Calu3 (cell line): ENCODE measurements at regions not wholly inside any gene's neighbourhood (a gene's known extent, or its start where the extent isn't known, plus 50 kb on each side); places are given as distances from the start of the nearest gene placed in this dataset.

Experiments used
- BruUV-seq: library from RNA; stranded (reverse); fragments of 400-500 nt; replicated peaks from 2 replicates; lab custom pipeline; 2021; lab: Mats Ljungman, UMichigan
- CTCF ChIA-PET: fragments of 300-600 bp; sonication (Branson Sonifier 250); formaldehyde crosslinking; loops from one replicate; lab custom pipeline; 2022; ENCODE audit warnings: antibody characterized with exemption; lab: Charles Lee
- DNase-seq: peaks from one replicate; pipeline ENCODE4 v3.0.0; 2022
- H3K27ac Mint-ChIP-seq: one replicate; pipeline ENCODE4 v1.8.0; 2022; ENCODE audit warnings: mixed read lengths; ENCODE audit not compliant: unreplicated experiment
- H3K27me3 Mint-ChIP-seq: one replicate; pipeline ENCODE4 v1.8.0; 2022; ENCODE audit warnings: mixed read lengths; ENCODE audit not compliant: unreplicated experiment
- H3K36me3 Mint-ChIP-seq: one replicate; pipeline ENCODE4 v1.8.0; 2022; ENCODE audit warnings: mild to moderate bottlenecking, moderate library complexity, mixed read lengths; ENCODE audit not compliant: insufficient read depth, unreplicated experiment
- H3K4me1 Mint-ChIP-seq: one replicate; pipeline ENCODE4 v1.8.0; 2022; ENCODE audit warnings: mild to moderate bottlenecking, low read depth, mixed read lengths; ENCODE audit not compliant: unreplicated experiment
- H3K4me3 Mint-ChIP-seq: one replicate; pipeline ENCODE4 v1.8.0; 2022; ENCODE audit warnings: mild to moderate bottlenecking, low read depth, moderate library complexity, mixed read lengths; ENCODE audit not compliant: unreplicated experiment
- H3K9me3 Mint-ChIP-seq: one replicate; pipeline ENCODE4 v1.8.0; 2022; ENCODE audit warnings: low read depth, mixed read lengths; ENCODE audit not compliant: unreplicated experiment
- CTCF ChIP-seq: fragments of 200-600 bp; IDR thresholded peaks from one replicate; pipeline ENCODE4 v1.8.0; 2022; ENCODE audit warnings: antibody characterized with exemption; ENCODE audit not compliant: unreplicated experiment
- intact Hi-C: fragments of 100-400 bp; cut with micrococcal nuclease; formaldehyde crosslinking; loops from one replicate; pipeline ENCODE4 v1.10.0; 2022; ENCODE audit not compliant: unreplicated experiment

- intact Hi-C loops: no loop called here
- H3K36me3 Mint-ChIP-seq: no peaks in the 10 kb centered on the region
- BruUV-seq: no TSS peak
- no peak for DNase-seq
- CTCF ChIA-PET: no interaction called here
- no peaks in the 10 kb centered on the region for H3K4me1 Mint-ChIP-seq
- peaks cover 24% of the 10 kb centered on the region for H3K9me3 Mint-ChIP-seq
- H3K4me3 Mint-ChIP-seq: no peak overlapping the region
- TF ChIP-seq CTCF: no peak
- H3K27ac Mint-ChIP-seq: no peak overlapping the region
- H3K27me3 Mint-ChIP-seq: no peaks in the 10 kb centered on the region
These were observed 389.5 kb downstream of the KIF4B start for GRCh38 chr5:155402927-155403640.

GRCh38 chr5:155406815-155407214 lies 393.3 kb downstream of the KIF4B start:
- CTCF ChIA-PET: no interaction called here

GRCh38 chr5:155408465-155408864 lies 394.9 kb downstream of the KIF4B start:
- CTCF ChIA-PET: no interaction called here

More at GRCh38 chr5:155406815-155407214, 393.3 kb downstream of the KIF4B start:
- TF ChIP-seq CTCF: no peak
- peaks cover 21% of the 10 kb centered on the region for H3K9me3 Mint-ChIP-seq
- H3K27me3 Mint-ChIP-seq: no peaks in the 10 kb centered on the region
- DNase-seq: no peak
- H3K36me3 Mint-ChIP-seq: no peaks in the 10 kb centered on the region
- H3K4me1 Mint-ChIP-seq: no peaks in the 10 kb centered on the region
- H3K27ac Mint-ChIP-seq: no peak overlapping the region
- no TSS peak for BruUV-seq
- intact Hi-C loops: no loop called here
- H3K4me3 Mint-ChIP-seq: no peak overlapping the region

GRCh38 chr5:155416765-155417164 lies 403.2 kb downstream of the KIF4B start:
- Mint-ChIP-seq H3K27ac (no peak overlapping the region), H3K36me3 (no peaks in the 10 kb centered on the region), H3K9me3 (peaks cover 11% of the 10 kb centered on the region), H3K27me3 (no peaks in the 10 kb centered on the region), H3K4me1 (no peaks in the 10 kb centered on the region), H3K4me3 (no peak overlapping the region)
- intact Hi-C loops: no loop called here
- TF ChIP-seq CTCF: no peak
- no TSS peak for BruUV-seq
- no peak for DNase-seq
- CTCF ChIA-PET: no interaction called here

More at GRCh38 chr5:155408465-155408864, 394.9 kb downstream of the KIF4B start:
- H3K36me3 Mint-ChIP-seq: no peaks in the 10 kb centered on the region
- TF ChIP-seq CTCF: no peak
- H3K9me3 Mint-ChIP-seq: peaks cover 19% of the 10 kb centered on the region
- no peaks in the 10 kb centered on the region for H3K27me3 Mint-ChIP-seq
- intact Hi-C loops: no loop called here
- no peak overlapping the region for H3K4me3 Mint-ChIP-seq
- DNase-seq: no peak
- BruUV-seq: no TSS peak
- H3K27ac Mint-ChIP-seq: no peak overlapping the region
- H3K4me1 Mint-ChIP-seq: no peaks in the 10 kb centered on the region
